SHP77 (cell line): ENCODE measurements at regions not wholly inside any gene's neighbourhood (a gene's known extent, or its start where the extent isn't known, plus 50 kb on each side); places are given as distances from the start of the nearest gene placed in this dataset.

Source experiments
- DNase-seq, 2 experiments: peaks; one replicate each; lab custom pipeline; 2025; lab: John Stamatoyannopoulos, UW

GRCh38 chr3:86303935-86304334, 687.0 kb downstream of the VGLL3 start:
- DNase-seq, result no peak

GRCh38 chr3:86282106-86282787, 708.7 kb downstream of the VGLL3 start:
- no peak for DNase-seq

DNA sequence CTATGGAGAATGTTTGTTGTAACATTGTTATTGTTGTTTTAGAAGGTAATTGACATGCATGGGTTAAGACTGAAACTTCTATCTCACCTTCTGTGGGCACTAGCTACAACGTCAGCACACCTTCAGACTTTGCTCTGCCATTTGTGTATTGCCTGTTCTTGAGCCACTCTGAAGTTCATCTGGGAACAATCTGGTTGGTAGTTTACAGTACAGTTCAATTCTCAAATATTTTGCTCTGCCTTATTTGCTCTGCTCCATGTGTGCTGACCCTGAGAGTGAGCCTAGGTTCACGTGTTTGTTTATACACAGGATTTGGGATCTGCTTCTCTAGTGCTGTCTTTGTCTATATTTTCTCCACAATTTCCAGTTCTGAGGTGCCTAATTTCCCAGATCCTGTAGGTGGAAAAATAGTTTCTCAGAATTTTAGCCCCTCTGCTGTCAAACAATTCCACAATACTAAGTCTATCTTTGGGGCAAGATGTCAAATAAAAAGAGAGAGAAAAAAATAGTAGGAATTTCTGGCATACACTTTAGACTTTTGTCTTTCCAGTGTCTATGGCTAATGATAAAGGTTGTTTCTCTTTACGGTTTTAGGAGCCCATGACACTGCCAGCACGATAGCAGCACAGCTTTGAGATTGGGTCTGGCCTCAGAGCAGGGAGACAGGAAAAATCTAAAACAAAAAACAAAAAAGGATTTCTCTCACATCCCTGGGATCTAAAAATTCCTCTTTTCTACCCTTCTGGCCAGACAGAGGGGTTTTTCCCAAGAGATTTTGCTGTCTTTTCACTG, 721.4 kb downstream of the VGLL3 start:
- DNase-seq, result no peak

DNA sequence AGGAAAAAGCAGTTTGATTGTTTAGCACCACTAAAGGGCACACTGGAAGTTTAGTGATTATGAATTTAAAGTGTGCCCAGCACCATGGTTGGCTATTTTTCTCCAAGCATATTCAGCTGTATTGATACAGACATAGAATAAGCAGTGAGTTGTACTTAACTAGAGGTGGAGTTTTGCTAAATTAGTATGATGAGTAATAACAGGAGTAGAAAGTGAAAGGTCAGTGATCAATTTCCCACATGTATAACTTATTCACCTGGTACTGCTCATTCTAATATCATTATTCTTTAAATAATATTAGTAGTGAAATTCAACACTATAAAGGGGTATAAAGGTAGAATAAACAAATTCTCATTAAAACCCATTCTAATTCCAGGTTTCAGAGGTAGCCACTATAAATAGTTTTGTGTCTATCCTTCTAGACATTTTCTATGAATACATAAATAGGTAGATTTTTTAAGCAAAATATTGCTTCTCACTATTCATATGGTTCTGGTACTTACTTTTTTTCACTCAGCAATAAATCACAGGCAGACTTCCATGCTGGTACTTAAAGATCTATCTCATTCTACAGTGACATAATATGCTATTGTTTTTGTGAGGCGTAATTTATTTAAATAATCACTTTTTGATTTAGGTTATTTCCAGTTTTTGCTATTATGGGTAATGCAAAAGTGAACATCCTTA, 732.9 kb downstream of the VGLL3 start:
- DNase-seq, result no peak

GRCh38 chr3:86254480-86254879, 736.5 kb downstream of the VGLL3 start:
- DNase-seq, result no peak

- DNase-seq, result no peak
Measured at GRCh38 chr3:86251781-86252180, 739.2 kb downstream of the VGLL3 start.

DNA sequence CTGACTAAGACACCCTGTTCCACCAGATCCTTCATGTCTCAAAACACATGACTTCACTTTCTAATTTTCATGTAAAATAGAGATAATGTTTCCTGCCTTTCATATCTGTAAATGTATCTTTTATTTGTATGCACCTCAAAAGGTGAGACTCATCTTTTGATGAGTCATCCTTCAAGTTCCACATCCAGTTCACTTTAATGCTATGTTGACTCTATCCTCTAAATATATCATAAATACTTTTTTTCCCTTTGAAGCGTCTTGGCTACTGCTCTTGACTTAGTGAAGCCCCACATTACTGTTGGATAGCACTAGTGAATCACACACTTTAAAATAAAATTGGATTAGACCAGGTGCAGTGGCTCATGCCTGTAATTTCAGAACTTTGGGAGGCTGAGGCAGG, 741.1 kb downstream of the VGLL3 start:
- no peak for DNase-seq

DNA sequence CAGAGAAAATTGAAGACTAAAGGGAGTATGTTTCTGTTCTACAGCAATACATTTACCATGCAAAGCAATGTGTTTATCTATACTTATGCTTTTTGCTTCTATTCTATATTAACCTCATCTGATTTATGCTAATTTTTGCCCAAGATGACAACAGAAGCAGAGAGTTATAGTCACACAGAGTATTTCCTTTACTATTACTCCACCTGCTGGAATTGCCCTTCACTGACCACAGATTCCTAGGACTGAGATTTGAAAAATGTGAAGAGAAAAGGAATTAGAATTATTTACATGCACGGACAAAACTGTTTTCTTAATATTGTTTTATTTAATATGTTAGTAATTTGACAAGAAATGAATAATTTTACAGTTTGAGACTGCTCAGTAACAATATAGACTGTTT, 745.6 kb downstream of the VGLL3 start:
- DNase-seq, result peak in 1 of 2 experiments; percentile 12

DNA sequence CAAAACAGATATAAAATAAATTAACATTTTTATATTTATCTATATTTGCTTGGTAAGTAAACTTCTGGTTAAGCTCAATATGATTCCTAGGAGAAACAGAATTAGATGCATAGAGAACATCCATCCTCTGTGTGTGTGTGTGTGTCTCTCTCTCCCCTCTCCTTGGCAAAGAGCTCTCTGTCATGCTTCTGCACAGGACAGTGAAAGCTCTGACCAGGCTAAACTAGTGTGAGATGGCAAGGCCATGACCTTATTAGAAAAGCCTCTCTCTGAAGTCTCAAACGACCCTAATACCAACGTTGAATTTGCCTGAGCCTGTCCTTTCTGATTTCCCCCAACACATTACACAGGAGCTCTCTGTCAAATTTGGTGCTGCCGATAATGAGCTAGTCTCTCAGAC, 746.0 kb downstream of the VGLL3 start:
- no peak for DNase-seq

- DNase-seq, result peak in 1 of 2 experiments; percentile 7
Measured at GRCh38 chr3:86239946-86240345, 751.0 kb downstream of the VGLL3 start.

DNA sequence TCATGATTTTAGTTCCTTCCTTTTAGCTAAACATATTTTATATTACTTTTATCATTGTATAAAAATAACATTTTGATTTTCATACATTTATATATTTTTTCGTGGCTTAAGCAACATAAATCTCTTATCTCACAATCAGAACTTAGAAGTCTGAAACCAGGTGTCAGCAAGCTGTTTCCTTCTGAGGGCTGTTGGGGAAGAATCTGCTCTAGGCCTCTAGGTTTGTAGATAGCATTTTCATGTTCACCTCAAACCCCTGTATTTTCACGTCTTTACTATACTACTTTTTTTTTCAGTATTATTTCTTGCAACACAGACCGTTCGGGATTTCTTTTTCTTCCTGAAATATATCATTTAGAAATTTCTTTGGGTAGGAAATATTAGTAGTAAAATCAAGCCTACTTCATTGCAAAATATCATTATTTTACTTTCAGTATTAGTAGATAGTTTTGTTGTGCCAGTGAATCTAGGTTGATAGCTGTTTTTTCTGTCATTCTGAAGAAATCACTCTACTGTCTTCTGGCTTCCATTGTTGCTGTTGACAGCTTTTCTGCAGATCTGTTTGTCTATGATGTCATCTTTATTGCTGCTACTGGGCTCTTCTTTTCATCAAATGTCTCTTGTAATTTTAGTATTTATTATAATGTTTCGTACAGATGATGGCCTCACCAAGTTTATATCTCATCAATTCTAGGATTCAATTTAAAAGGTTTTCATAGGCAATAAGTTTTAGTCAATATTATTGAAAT, 756.3 kb downstream of the VGLL3 start:
- DNase-seq, result peak in 1 of 2 experiments; percentile 35

GRCh38 chr3:86230762-86231161, 760.2 kb downstream of the VGLL3 start:
- no peak for DNase-seq

- DNase-seq, result no peak
Measured at GRCh38 chr3:86229775-86230094, 761.2 kb downstream of the VGLL3 start.

GRCh38 chr3:86229086-86229774, 761.7 kb downstream of the VGLL3 start:
- DNase-seq, result no peak

DNA sequence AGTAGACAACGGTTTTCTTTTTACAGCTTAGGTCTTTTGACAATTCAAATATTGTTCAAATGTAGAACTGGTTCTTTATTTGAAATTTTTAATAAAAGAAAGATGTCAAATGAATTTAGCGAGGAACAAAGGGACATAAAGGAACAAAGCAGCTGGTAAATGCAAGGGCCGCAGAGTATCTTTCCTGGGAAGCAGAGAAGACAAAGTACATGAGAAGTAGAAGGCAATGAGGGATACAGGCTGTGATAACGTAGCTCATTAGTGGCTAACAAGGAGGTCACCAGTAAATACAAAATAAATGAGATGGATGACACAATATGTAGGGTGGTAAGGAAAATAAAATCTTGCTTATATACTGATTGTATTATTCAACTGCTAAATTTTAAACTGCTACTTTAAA, 762.8 kb downstream of the VGLL3 start:
- no peak for DNase-seq

- no peak for DNase-seq
Measured at GRCh38 chr3:86225461-86225860, 765.5 kb downstream of the VGLL3 start.

DNA sequence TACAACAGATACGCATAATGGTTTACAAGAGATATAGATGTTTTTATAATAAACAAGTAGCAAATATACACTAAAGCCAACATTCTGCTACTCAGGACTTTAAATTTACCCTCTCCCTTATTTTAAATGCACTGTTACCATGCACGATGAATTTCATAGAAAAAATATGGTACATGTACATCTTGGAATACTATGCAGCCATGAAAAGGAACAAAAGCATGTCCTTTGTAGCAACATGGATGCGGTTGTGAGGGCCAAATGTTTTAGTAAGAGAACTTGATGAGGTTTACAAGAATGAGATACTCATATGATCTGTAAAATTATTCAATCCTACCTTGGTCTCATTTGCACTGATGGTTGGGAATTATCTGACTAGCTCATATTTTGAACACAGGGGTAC, 769.3 kb downstream of the VGLL3 start:
- DNase-seq, result no peak

- DNase-seq, result no peak
Measured at GRCh38 chr3:86208772-86209171, 782.2 kb downstream of the VGLL3 start.

DNA sequence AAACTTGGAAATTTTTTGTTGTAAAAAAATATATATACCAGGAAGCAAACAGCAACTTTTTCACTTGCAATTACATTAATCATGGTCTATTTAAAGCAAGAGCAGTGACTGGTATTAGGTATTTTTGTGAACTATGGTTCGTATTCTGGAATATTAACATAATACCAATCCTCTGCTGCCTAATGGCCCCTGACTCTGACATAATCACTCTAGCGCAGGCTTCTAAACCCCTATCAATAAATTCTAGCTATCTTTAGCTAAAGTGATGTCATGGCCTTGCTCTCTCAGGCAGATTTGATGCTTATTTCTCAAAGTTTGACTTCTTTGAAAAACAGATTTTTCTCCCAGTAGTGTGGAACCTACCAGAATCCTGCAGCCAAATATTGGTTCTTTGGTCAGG, 808.3 kb downstream of the VGLL3 start:
- DNase-seq, result no peak

- no peak for DNase-seq
Measured at GRCh38 chr3:86180696-86181095, 810.3 kb downstream of the VGLL3 start.

GRCh38 chr3:86178095-86178494, 812.9 kb downstream of the VGLL3 start:
- no peak for DNase-seq

- no peak for DNase-seq
Measured at GRCh38 chr3:86176445-86176784, 814.5 kb downstream of the VGLL3 start.
